ENCODE measurements at regions not wholly inside any gene's neighbourhood (a gene's known extent, or its start where the extent isn't known, plus 50 kb on each side); places are given as distances from the start of the nearest gene placed in this dataset.

GRCh38 chr11:69566001-69566400, 75.0 kb upstream of the CCND1 start:
- Mint-ChIP-seq H3K36me3 (ENCODE audit: low read depth) (no peaks in the 10 kb centered on the region), H3K4me3 (no peak overlapping the region), H3K27me3 (peaks cover 14% of the 10 kb centered on the region), H3K27ac (no peak overlapping the region), H3K4me1 (ENCODE audit: low read depth) (no peaks in the 10 kb centered on the region), H3K9me3 (peaks cover 1% of the 10 kb centered on the region)
- ATAC-seq: no peak
- TF ChIP-seq, protein P1, sequence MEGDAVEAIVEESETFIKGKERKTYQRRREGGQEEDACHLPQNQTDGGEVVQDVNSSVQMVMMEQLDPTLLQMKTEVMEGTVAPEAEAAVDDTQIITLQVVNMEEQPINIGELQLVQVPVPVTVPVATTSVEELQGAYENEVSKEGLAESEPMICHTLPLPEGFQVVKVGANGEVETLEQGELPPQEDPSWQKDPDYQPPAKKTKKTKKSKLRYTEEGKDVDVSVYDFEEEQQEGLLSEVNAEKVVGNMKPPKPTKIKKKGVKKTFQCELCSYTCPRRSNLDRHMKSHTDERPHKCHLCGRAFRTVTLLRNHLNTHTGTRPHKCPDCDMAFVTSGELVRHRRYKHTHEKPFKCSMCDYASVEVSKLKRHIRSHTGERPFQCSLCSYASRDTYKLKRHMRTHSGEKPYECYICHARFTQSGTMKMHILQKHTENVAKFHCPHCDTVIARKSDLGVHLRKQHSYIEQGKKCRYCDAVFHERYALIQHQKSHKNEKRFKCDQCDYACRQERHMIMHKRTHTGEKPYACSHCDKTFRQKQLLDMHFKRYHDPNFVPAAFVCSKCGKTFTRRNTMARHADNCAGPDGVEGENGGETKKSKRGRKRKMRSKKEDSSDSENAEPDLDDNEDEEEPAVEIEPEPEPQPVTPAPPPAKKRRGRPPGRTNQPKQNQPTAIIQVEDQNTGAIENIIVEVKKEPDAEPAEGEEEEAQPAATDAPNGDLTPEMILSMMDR (IDR thresholded peaks at IDR 0.05): no peak
- intact Hi-C loops (cut with micrococcal nuclease): no loop called here
- ChIA-PET CTCF (no interaction called here), POLR2A (no interaction called here)
- no peak for DNase-seq

DNA sequence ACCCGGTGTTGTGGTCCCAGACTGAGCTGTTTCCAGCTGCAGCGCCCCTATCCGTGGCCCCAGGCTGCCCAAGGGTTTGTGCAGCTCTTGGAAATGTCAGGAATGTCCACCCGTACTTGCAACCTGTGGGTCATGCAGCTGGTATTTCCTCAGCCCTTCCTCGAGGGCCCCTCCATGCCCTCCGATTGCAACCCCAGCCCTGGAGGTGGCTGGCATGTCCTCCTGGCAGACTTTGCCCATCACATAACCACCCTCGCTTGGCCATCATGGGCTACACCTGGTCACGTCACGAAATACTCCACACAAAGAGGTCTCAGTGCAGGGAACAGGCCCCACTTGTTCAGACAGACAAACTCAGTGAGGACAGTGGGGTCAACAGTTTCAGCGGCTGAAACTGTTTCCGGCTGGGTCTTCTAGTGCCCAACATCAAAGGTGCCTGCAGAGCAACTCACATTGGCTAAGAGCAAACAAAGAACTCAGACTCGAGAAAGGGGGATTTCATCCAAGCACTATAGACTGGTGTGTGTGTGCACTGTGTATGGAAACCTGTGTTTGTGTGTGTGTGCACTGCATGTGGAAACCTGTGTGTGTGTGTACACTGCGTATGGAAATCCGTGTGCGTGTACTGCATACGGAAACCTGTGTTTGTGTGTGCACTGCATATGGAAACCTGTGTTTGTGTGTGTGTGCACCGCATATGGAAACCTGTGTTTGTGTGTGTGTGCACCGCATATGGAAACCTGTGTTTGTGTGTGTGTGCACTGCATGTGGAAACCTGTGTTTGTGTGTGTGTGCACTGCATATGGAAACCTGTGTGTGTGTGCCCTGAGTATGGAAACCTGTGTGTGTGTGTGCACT, 72.8 kb upstream of the CCND1 start:
- ATAC-seq (no peak), DNase-seq (no peak)
- TF ChIP-seq, protein P1 (IDR thresholded peaks at IDR 0.05): no peak
- no peak overlapping the region for H3K4me3 Mint-ChIP-seq
- no peak overlapping the region for H3K27ac Mint-ChIP-seq
- H3K4me1 Mint-ChIP-seq (ENCODE audit: low read depth): no peaks in the 10 kb centered on the region
- peaks cover 14% of the 10 kb centered on the region for H3K27me3 Mint-ChIP-seq
- intact Hi-C loops (cut with micrococcal nuclease): no loop called here
- no peaks in the 10 kb centered on the region for H3K36me3 Mint-ChIP-seq (ENCODE audit: low read depth)
- ChIA-PET CTCF (no interaction called here), POLR2A (no interaction called here)
- no peaks in the 10 kb centered on the region for H3K9me3 Mint-ChIP-seq

DNA sequence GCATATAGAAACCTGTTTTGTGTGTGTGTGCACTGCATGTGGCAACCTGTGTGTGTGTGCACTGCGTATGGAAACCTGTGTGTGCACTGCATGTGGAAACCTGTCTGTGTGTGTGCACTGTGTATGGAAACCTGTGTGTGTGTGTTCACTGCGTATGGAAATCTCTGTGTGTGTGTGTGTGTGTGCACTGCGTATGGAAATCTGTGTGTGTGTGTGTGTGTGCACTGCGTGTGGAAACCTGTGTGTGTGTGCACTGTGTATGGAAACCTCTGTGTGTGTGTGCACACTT, 72.2 kb upstream of the CCND1 start:
- H3K4me1 Mint-ChIP-seq (ENCODE audit: low read depth): no peaks in the 10 kb centered on the region
- peaks cover 16% of the 10 kb centered on the region for H3K27me3 Mint-ChIP-seq
- TF ChIP-seq, protein P1 (IDR thresholded peaks at IDR 0.05): no peak
- POLR2A ChIA-PET: no interaction called here
- CTCF ChIA-PET: no interaction called here
- no peak overlapping the region for H3K4me3 Mint-ChIP-seq
- intact Hi-C loops (cut with micrococcal nuclease): no loop called here
- DNase-seq (no peak), ATAC-seq (no peak)
- H3K36me3 Mint-ChIP-seq (ENCODE audit: low read depth): no peaks in the 10 kb centered on the region
- H3K9me3 Mint-ChIP-seq: no peaks in the 10 kb centered on the region
- H3K27ac Mint-ChIP-seq: no peak overlapping the region

GRCh38 chr11:69569306-69570200, 71.4 kb upstream of the CCND1 start:
- no peak for ATAC-seq
- TF ChIP-seq, protein P1 (IDR thresholded peaks at IDR 0.05): no peak
- Mint-ChIP-seq H3K9me3 (no peaks in the 10 kb centered on the region), H3K36me3 (ENCODE audit: low read depth) (no peaks in the 10 kb centered on the region), H3K4me1 (ENCODE audit: low read depth) (no peaks in the 10 kb centered on the region), H3K27me3 (peaks cover 16% of the 10 kb centered on the region), H3K4me3 (no peak overlapping the region), H3K27ac (no peak overlapping the region)
- ChIA-PET POLR2A (no interaction called here), CTCF (no interaction called here)
- intact Hi-C loops (cut with micrococcal nuclease): no loop called here
- DNase-seq: no peak

- no peaks in the 10 kb centered on the region for H3K9me3 Mint-ChIP-seq
- no peaks in the 10 kb centered on the region for H3K4me1 Mint-ChIP-seq (ENCODE audit: low read depth)
- no peak for DNase-seq
- no peak overlapping the region for H3K4me3 Mint-ChIP-seq
- POLR2A ChIA-PET: no interaction called here
- H3K36me3 Mint-ChIP-seq (ENCODE audit: low read depth): no peaks in the 10 kb centered on the region
- H3K27ac Mint-ChIP-seq: no peak overlapping the region
- peaks cover 24% of the 10 kb centered on the region for H3K27me3 Mint-ChIP-seq
- CTCF ChIA-PET: no interaction called here
- TF ChIP-seq, protein P1 (IDR thresholded peaks at IDR 0.05): no peak
- intact Hi-C loops (cut with micrococcal nuclease): no loop called here
- no peak for ATAC-seq
Measured at GRCh38 chr11:69572233-69572860, 68.6 kb upstream of the CCND1 start.
